ENCODE measurements at regions not wholly inside any gene's neighbourhood (a gene's known extent, or its start where the extent isn't known, plus 50 kb on each side); places are given as distances from the start of the nearest gene placed in this dataset.

- no peak for DNase-seq
Observed at GRCh38 chr6:142561511-142562265, 259.9 kb downstream of the ADGRG6 start.

DNA sequence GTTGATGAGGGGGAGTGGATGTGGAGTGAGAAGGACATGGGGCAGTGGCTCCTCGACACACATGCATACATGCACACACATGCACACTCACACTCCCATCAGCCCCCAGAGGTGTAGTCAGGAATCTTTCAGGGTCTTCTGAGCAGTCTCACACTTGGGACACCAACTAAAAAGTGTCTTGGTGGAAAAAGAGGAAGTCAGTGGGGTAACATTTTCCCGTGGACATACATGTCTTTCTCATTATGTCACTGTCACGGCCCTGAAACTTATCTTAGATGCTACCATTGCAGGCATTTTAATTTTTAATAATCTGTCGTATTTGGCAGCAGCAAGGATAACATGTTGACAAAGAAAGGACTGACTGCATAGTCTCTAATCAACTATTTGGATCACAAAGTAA, 261.1 kb downstream of the ADGRG6 start:
- DNase-seq = no peak

GRCh38 chr6:142566628-142567396, 265.0 kb downstream of the ADGRG6 start:
- peak; percentile 80 for DNase-seq

DNA sequence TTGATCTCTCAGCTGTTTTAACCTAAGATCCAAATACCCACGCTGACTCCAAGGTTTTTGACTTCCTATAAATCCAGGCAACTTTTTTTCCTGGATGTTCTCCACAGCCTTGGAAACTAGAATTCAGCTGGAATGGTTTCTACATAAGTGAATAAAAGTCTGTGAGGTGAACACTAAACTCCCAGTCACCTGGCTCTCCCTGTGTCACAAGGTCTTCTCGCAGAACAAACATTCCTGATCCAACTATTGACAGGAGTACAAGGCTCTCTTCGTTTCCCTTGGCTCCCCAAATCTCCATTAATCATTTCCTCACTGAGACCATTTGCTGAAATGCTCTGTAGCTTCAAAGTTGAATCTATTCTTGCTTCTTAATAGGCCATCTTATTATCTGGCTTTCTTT, 265.7 kb downstream of the ADGRG6 start:
- no peak for DNase-seq

- DNase-seq = no peak
Observed at GRCh38 chr6:142568857-142569597, 267.2 kb downstream of the ADGRG6 start.

DNA sequence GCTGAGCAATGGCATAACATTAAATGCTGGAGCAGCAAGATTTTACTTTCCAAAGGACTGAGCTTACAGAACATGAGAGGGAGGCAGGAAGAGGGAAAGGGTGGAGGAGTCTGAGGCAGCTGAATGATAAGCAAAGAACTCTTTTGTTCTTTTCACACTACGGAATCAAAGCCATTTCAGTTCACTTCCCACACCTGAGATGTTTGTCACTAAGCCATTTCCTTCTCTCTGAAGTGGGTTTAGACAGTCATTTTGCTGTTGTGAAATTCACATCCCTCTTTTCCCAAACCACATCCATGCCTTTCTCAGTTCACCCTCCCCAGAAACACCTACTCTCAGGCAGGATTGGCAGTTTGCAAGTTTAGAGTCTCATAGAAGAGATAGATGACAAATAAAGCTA, 267.9 kb downstream of the ADGRG6 start:
- no peak for DNase-seq

GRCh38 chr6:142570221-142570671, 268.4 kb downstream of the ADGRG6 start:
- no peak for DNase-seq

DNA sequence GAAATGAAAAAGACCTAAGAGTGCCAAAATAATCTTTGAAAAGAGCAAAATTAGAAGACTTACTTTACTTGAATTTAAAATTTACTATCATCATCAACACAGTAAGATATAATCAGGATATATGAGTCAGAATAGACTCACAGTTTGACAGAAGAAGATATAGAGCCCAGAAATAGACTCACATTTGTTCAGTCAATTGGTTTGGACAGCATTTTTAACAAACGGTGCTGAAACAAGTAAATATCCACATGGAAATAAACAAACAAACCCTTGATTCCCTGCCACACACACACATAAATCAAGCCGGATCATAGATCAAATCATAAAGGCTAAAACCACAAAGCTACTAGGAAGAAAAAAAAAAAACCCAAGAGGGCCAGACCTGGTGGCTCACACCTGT, 291.1 kb downstream of the ADGRG6 start:
- DNase-seq = no peak

- DNase-seq = no peak
Observed at GRCh38 chr6:142597836-142598235, 296.0 kb downstream of the ADGRG6 start.

DNA sequence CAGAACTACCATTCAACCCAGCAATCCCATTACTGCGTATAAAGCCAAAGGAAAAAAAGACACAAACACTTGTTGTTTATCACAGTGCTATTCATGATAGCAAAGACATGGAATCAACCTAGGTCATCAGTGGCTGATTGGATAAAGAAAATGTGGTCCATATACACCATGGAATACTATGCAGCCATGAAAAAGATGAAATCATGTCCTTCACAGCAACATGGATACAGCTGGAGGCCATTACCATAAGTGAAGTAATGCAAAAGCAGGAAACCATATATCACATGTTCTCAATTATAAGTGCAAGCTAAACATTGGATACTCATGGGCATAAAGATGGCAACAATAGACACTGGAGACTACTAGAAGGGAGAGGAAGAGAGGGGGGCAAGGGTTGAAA, 299.6 kb downstream of the ADGRG6 start:
- no peak for DNase-seq

GRCh38 chr6:142602972-142603371, 301.2 kb downstream of the ADGRG6 start:
- DNase-seq = no peak

DNA sequence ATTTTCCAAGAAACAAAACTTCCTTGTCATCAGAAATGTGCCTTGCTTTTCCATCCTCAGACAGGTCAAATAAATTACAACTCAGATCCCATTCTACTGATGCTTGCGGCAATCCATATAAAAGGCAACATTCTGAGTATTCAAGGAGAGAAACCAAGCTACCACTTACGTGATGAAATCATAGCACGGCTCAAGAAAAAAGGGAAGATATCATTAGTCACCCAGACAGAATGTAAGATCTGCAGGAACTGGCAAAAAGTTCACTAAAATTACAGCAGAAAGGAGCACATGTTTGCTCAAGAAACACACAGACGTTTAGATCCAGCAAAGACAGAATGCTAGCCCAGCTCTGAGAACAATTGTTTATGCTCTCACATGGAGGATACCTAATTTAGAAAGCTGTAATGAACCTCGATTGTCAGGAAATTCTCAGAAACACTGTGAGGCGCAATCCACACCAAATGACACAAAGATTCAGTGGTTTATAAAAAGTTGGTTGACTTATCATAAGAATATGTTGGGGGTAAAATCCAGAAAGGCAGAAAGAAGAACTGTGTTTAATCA, 304.2 kb downstream of the ADGRG6 start:
- DNase-seq = no peak

GRCh38 chr6:142612956-142613355, 311.1 kb downstream of the ADGRG6 start:
- DNase-seq = no peak

- no peak for DNase-seq
Observed at GRCh38 chr6:142613981-142614380, 312.2 kb downstream of the ADGRG6 start.

DNA sequence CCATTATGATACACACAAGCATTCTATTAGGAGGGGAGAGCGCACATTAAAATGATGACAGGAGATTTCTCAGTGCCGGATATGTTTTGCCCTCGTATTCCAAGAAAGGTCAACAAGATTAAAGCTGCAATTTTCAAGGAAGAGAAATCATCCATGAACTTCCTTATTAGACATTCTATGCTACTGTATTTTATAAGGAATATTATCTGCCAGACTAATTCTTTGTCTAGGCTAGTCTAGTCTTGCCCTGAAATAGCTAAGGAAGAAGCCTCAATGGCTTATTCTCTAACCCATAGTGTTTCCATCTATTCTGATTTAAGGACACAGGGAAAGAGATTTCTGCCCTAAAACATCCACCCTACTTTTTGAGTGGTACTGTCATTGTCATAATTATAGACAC, 315.4 kb downstream of the ADGRG6 start:
- no peak for DNase-seq

DNA sequence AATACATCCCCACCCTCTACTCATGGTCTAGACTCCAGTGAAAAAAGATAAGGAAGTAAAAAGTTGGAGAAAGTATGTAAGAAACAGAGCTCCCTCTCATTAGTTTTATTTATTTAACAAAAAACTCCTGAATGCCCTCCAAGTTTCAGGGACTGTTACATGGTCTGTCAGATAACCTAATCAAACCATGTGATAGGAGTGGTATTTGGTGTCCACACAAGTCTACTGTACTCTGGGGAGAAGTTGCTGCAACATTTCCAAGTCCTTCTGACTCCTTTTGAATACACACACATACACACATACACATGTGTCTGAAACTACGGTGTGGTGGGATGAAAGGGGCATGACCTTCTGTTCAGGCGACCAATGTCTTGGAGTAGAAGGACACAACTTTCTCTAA, 320.0 kb downstream of the ADGRG6 start:
- no peak for DNase-seq

- no peak for DNase-seq
Observed at GRCh38 chr6:142624978-142625715, 319.8 kb downstream of the HIVEP2 start.

GRCh38 chr6:142627474-142627873, 317.5 kb downstream of the HIVEP2 start:
- DNase-seq = no peak

DNA sequence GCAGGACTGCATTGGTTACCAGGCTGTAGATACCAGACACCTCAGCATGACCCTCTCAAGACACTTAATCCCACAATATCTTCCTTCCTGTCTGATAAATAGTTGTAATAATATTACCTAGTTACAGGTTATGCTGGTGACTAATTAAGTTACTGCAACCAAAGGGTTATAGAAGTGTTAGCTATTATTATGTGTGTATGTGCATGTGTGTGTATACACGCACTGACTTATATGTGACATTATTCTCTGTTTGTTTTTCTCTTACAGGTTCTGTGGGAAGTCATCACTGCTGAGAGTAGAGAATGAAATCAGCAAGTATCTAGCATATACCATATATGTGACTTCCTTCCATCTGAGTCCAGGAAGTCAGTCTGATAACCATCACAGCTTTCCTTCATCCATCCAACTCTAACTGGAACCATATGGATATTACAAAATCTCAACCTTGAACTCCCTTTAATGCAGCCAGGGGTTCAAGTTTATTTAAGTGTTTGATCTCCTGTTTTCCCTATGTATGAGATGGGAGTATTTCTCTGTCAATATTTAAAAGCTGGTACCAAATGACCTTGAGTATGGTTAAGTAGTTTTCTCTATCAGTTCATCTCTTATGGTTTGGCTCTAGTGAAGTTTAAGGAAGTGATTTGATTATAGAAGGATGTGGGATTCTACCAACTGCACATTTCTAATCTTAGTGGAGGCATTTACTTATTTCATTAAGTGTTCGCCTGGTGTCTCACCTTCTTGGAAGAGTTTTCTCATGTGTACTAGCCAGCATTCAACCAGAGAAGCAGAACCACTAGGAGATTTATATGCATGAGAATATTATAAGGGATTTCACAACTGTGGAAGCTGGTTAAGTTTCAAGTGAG, 313.2 kb downstream of the HIVEP2 start:
- no peak for DNase-seq

DNA sequence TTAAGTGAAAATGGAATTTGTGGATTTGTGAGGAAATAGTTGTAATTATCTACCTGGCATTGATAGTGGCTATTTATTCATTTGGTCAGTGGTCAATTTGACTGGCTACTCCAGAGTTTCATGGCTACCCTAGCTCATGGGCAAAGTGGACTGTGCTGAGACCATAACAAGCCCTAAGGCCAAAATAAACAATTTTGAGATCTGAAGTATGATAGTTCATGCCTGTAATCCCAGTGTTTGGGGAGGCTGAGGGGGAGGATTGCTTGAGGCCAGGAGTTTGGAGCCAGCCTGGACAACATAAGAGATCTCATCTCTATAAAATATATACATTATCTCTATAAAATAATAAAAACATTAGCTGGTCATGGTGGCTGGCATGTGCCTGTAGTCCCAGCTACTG, 311.7 kb downstream of the HIVEP2 start:
- no peak for DNase-seq

DNA sequence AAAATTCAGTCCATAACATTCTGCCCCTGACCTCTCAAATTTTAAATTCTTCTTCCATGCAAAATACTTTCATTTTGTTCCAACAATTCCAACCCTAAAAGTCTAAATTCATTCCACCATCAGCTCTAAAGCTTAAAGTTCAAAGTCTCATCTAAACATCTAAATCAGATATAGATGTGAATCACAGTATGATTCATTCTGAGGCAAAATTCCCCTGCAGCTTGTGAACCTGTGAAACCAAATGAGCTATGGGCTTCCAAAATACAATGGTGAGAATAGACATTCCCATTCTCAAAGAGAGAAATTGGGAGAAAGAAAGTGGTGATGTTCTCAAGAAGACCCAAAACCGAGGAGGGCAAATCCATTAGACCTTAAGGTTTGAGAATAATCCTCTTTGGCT, 309.8 kb downstream of the HIVEP2 start:
- no peak for DNase-seq

All from stimulated activated CD8-positive, alpha-beta memory T cell treated with anti-CD3 and anti-CD28 coated beads, Interleukin-4, amount 100 ng/mL, for 48 hours (primary cell).